Panc1 (cell line): ENCODE measurements at regions not wholly inside any gene's neighbourhood (a gene's known extent, or its start where the extent isn't known, plus 50 kb on each side); places are given as distances from the start of the nearest gene placed in this dataset.

ENCODE experiments used
- ATAC-seq: fragments of 200-7000 bp; cut with Tn5 transposase; 2 replicates; pipeline ENCODE4 v1.9.1; 2020; ENCODE audit warnings: mild to moderate bottlenecking, moderate library complexity
- BruUV-seq: library from RNA; stranded (reverse); fragments of 400-500 nt; replicated peaks from 2 replicates; lab custom pipeline; 2021; lab: Mats Ljungman, UMichigan
- CTCF ChIA-PET: fragments of 300-600 bp; sonication (Branson Sonifier 250); formaldehyde crosslinking; loops from one replicate; lab custom pipeline; 2022; ENCODE audit warnings: antibody characterized with exemption; lab: Charles Lee
- POLR2A ChIA-PET: fragments of 300-600 bp; sonication (Branson Sonifier 250); formaldehyde crosslinking; loops from one replicate; lab custom pipeline; 2022; ENCODE audit warnings: antibody characterized with exemption; lab: Charles Lee
- DNase-seq: peaks from one replicate; pipeline ENCODE4 v3.0.0-alpha.2; 2010; ENCODE audit warnings: low read depth, low spot score
- H3K27ac ChIP-seq: 2 replicates; pipeline ENCODE4 v1.5.1; 2011; ENCODE audit warnings: mild to moderate bottlenecking, low read length, inconsistent platforms
- H3K27me3 ChIP-seq: fragments of 200-500 bp; sonication (Bioruptor generic); 2 replicates; pipeline ENCODE4 v1.6.0; 2014; ENCODE audit warnings: low read length, inconsistent platforms; ENCODE audit not compliant: control insufficient read depth, insufficient read depth
- H3K36me3 ChIP-seq: fragments of 200-500 bp; sonication (Bioruptor generic); 2 replicates; pipeline ENCODE4 v1.5.1; 2014; ENCODE audit warnings: inconsistent platforms, mild to moderate bottlenecking, low read length, moderate library complexity; ENCODE audit not compliant: control insufficient read depth, insufficient read depth
- H3K4me1 ChIP-seq: 2 replicates; pipeline ENCODE4 v1.5.1; 2011; ENCODE audit warnings: inconsistent platforms, mild to moderate bottlenecking, low read length, moderate library complexity; ENCODE audit not compliant: control insufficient read depth, insufficient read depth
- H3K4me3 ChIP-seq, 2 experiments: 2 replicates each; pipeline ENCODE4 v1.5.1; 2011 to 2012; ENCODE audit warnings: low read depth in 2 of 2, low read length in 2 of 2, mild to moderate bottlenecking in 2 of 2, inconsistent platforms in 1 of 2, moderate library complexity in 1 of 2
- H3K9me3 ChIP-seq: fragments of 200-500 bp; sonication (Bioruptor generic); 2 replicates; pipeline ENCODE4 v1.5.1; 2014; ENCODE audit warnings: low read depth, mild to moderate bottlenecking, inconsistent platforms, low read length, moderate library complexity; ENCODE audit not compliant: control insufficient read depth, insufficient read depth
- POLR2AphosphoS5 ChIP-seq: IDR thresholded peaks from 2 replicates; pipeline ENCODE4 v1.6.1; 2012; ENCODE audit warnings: mild to moderate bottlenecking, low read depth, low read length, moderate library complexity
- SIN3A ChIP-seq: IDR thresholded peaks from 2 replicates; pipeline ENCODE4 v1.6.1; 2012; ENCODE audit warnings: low read depth, mild to moderate bottlenecking, low read length, moderate library complexity, borderline replicate concordance; ENCODE audit not compliant: insufficient read depth
- TCF7L2 ChIP-seq: IDR thresholded peaks from 2 replicates; pipeline ENCODE4 v1.6.1; 2011; ENCODE audit warnings: mild to moderate bottlenecking, low read depth, low read length, inconsistent platforms
- in situ Hi-C: cut with HindIII; loops from 2 replicates; pipeline ENCODE4 v1.10.0; 2016; ENCODE audit warnings: low sequenced_read_pairs, low pct_unique_long_range_greater_than_20kb
- intact Hi-C: fragments of 100-400 bp; cut with micrococcal nuclease; formaldehyde crosslinking; loops from one replicate; pipeline ENCODE4 v1.10.0; 2022; ENCODE audit not compliant: unreplicated experiment
- TF ChIP-seq, protein P1 (sequence below), 2 experiments: IDR thresholded peaks; 2 replicates each; pipeline ENCODE4 v1.6.1; 2011 to 2012; ENCODE audit warnings: low read depth in 2 of 2, control low read depth in 1 of 2, low read length in 1 of 2, mild to moderate bottlenecking in 1 of 2, moderate library complexity in 1 of 2; ENCODE audit not compliant: insufficient read depth in 1 of 2
- TF ChIP-seq, protein P2 (sequence below): fragments of 450-650 bp; IDR thresholded peaks from 2 replicates; pipeline ENCODE4 v1.5.1; 2017; ENCODE audit warnings: mild to moderate bottlenecking

DNA sequence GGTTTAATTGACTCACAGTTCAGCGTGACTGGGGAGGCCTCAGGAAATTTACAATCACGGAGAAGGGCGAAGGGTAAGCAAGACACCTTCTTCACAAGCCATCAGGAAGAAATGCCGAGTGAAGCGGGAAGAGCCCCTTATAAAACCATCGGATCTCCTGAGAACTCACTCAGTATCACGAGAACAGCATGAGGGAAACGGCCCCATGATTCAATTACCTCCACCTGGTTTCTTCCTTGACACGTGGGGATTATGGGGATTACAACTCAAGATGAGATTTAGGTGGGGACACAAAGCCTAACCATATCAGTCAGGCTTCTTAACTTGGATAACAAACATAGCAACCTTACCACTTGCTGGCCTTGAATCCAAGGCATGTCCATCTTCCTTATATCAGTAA is 73.6 kb upstream of the FOXN2 start:
- DNase-seq (no peak), ATAC-seq (no peak)
- intact Hi-C loops = no loop called here
- Histone ChIP-seq H3K36me3 (no peaks in the 10 kb centered on the region), H3K27me3 (no peaks in the 10 kb centered on the region), H3K4me1 (no peaks in the 10 kb centered on the region), H3K4me3 (no peak overlapping the region), H3K9me3 (no peaks in the 10 kb centered on the region), H3K27ac (no peak overlapping the region)
- TF ChIP-seq POLR2AphosphoS5 (no peak), TCF7L2 (no peak), SIN3A (no peak)
- TF ChIP-seq, protein P1, sequence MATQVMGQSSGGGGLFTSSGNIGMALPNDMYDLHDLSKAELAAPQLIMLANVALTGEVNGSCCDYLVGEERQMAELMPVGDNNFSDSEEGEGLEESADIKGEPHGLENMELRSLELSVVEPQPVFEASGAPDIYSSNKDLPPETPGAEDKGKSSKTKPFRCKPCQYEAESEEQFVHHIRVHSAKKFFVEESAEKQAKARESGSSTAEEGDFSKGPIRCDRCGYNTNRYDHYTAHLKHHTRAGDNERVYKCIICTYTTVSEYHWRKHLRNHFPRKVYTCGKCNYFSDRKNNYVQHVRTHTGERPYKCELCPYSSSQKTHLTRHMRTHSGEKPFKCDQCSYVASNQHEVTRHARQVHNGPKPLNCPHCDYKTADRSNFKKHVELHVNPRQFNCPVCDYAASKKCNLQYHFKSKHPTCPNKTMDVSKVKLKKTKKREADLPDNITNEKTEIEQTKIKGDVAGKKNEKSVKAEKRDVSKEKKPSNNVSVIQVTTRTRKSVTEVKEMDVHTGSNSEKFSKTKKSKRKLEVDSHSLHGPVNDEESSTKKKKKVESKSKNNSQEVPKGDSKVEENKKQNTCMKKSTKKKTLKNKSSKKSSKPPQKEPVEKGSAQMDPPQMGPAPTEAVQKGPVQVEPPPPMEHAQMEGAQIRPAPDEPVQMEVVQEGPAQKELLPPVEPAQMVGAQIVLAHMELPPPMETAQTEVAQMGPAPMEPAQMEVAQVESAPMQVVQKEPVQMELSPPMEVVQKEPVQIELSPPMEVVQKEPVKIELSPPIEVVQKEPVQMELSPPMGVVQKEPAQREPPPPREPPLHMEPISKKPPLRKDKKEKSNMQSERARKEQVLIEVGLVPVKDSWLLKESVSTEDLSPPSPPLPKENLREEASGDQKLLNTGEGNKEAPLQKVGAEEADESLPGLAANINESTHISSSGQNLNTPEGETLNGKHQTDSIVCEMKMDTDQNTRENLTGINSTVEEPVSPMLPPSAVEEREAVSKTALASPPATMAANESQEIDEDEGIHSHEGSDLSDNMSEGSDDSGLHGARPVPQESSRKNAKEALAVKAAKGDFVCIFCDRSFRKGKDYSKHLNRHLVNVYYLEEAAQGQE (IDR thresholded peaks at IDR 0.05; ENCODE audit: insufficient read depth in 1 of 2, low read depth in 2 of 2, low read length in 1 of 2) = no peak
- TF ChIP-seq, protein P2, sequence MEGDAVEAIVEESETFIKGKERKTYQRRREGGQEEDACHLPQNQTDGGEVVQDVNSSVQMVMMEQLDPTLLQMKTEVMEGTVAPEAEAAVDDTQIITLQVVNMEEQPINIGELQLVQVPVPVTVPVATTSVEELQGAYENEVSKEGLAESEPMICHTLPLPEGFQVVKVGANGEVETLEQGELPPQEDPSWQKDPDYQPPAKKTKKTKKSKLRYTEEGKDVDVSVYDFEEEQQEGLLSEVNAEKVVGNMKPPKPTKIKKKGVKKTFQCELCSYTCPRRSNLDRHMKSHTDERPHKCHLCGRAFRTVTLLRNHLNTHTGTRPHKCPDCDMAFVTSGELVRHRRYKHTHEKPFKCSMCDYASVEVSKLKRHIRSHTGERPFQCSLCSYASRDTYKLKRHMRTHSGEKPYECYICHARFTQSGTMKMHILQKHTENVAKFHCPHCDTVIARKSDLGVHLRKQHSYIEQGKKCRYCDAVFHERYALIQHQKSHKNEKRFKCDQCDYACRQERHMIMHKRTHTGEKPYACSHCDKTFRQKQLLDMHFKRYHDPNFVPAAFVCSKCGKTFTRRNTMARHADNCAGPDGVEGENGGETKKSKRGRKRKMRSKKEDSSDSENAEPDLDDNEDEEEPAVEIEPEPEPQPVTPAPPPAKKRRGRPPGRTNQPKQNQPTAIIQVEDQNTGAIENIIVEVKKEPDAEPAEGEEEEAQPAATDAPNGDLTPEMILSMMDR = no peak
- CTCF ChIA-PET = no interaction called here
- POLR2A ChIA-PET = no interaction called here
- BruUV-seq = no TSS peak
- in situ Hi-C loops = no loop called here

DNA sequence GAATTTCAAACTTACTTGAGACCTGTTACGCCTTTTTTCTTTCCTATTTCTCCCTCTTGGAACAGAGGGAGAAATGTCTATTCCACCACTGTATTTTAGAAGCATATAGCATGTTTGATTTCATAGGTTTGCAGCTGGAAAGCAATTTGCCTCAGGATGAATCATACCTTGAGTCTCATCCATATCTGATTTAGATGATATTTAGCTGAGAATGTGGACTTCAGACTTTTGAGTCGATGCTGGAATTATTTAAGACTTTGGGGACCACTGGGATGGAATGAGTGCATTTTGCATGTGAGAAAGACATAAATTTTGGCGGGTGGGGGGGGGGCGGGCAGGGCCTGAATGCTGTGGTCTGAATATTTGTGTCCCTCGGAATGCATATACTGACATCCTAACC is 67.3 kb upstream of the FOXN2 start:
- Histone ChIP-seq H3K36me3 (no peaks in the 10 kb centered on the region), H3K27ac (no peak overlapping the region), H3K27me3 (no peaks in the 10 kb centered on the region), H3K4me3 (no peak overlapping the region), H3K4me1 (peaks cover 5% of the 10 kb centered on the region; the same call in 1 of the 2 replicates), H3K9me3 (no peaks in the 10 kb centered on the region)
- in situ Hi-C loops = no loop called here
- ATAC-seq (no peak), DNase-seq (no peak)
- ChIA-PET CTCF (no interaction called here), POLR2A (no interaction called here)
- TF ChIP-seq TCF7L2 (no peak), SIN3A (no peak), POLR2AphosphoS5 (no peak)
- TF ChIP-seq, protein P1 (IDR thresholded peaks at IDR 0.05; ENCODE audit: insufficient read depth in 1 of 2, low read depth in 2 of 2, low read length in 1 of 2) = no peak
- TF ChIP-seq, protein P2 = no peak
- intact Hi-C loops = no loop called here
- no TSS peak for BruUV-seq
